ENCODE measurements at regions not wholly inside any gene's neighbourhood (a gene's known extent, or its start where the extent isn't known, plus 50 kb on each side); places are given as distances from the start of the nearest gene placed in this dataset.

DNA sequence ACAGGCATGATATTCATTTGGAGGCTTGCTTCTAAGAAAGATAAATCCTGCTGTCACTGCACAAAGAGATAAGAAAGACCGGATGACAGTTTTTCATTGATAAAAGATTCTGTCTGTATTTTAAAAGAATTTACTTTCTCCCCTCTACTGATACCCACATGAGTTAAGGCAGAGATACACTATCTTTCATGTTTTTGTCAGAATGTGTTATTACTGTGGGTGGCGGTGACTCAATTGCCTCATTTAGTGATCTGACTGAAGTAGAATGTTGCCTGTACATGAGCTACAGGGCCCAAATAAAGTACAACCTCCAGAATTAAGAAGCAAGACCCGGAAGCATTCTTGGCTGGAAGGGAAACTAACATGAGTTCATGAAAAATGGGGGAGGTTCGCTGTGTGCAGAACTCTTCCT, 480.0 kb downstream of the SLC4A3 start:
- Histone ChIP-seq H3K4me1 (ENCODE audit: control insufficient read depth, insufficient read depth, low read length) (no peaks in the 10 kb centered on the region), H3K4me3 (ENCODE audit: low read length) (no peak overlapping the region), H3K9me3 (replicated peaks; ENCODE audit: low read length) (no peaks in the 10 kb centered on the region), H3K4me2 (ENCODE audit: low read length) (no peak overlapping the region), H3K27me3 (ENCODE audit: control insufficient read depth, insufficient read depth, low read length) (no peaks in the 10 kb centered on the region), H3K9ac (ENCODE audit: low read depth, low read length) (no peak overlapping the region), H3K36me3 (ENCODE audit: insufficient read depth, low read length) (no peaks in the 10 kb centered on the region)

- H3K4me1 ChIP-seq (ENCODE audit: control insufficient read depth, insufficient read depth, low read length) = no peaks in the 10 kb centered on the region
- no peaks in the 10 kb centered on the region for H3K36me3 ChIP-seq (ENCODE audit: insufficient read depth, low read length)
- no peak overlapping the region for H3K4me3 ChIP-seq (ENCODE audit: low read length)
- H3K9me3 ChIP-seq (replicated peaks; ENCODE audit: low read length) = no peaks in the 10 kb centered on the region
- H3K4me2 ChIP-seq (ENCODE audit: low read length) = no peak overlapping the region
- no peaks in the 10 kb centered on the region for H3K27me3 ChIP-seq (ENCODE audit: control insufficient read depth, insufficient read depth, low read length)
- H3K9ac ChIP-seq (ENCODE audit: low read depth, low read length) = no peak overlapping the region
Measured at GRCh38 chr2:220114443-220114842, 487.0 kb downstream of the SLC4A3 start.

- H3K9ac ChIP-seq (ENCODE audit: low read depth, low read length) = no peak overlapping the region
- no peaks in the 10 kb centered on the region for H3K36me3 ChIP-seq (ENCODE audit: insufficient read depth, low read length)
- H3K4me2 ChIP-seq (ENCODE audit: low read length) = no peak overlapping the region
- no peaks in the 10 kb centered on the region for H3K27me3 ChIP-seq (ENCODE audit: control insufficient read depth, insufficient read depth, low read length)
- H3K4me3 ChIP-seq (ENCODE audit: low read length) = no peak overlapping the region
- H3K4me1 ChIP-seq (ENCODE audit: control insufficient read depth, insufficient read depth, low read length) = no peaks in the 10 kb centered on the region
- H3K9me3 ChIP-seq (replicated peaks; ENCODE audit: low read length) = no peaks in the 10 kb centered on the region
Measured at GRCh38 chr2:220117025-220117424, 489.6 kb downstream of the SLC4A3 start.

DNA sequence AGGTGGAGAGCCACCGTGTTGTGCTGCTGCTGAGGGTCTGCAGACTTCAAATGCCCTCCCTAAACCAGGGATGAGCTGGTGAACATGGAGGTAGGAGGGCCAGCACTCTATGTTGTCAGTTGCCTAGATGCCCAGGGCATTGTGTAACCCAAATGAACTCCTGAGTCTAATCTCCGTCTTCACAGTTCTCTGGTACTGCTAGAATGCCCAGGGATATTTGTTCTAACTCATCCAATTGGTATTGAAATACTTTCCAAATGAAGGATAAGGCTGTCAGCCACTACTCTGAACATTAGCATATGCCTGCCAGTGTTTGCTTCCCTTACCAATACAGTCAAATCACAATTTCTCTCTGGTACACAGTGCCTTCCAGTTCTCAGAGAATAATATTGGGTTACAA, 492.6 kb downstream of the SLC4A3 start:
- H3K9ac ChIP-seq (ENCODE audit: low read depth, low read length) = no peak overlapping the region
- H3K4me1 ChIP-seq (ENCODE audit: control insufficient read depth, insufficient read depth, low read length) = no peaks in the 10 kb centered on the region
- no peak overlapping the region for H3K4me2 ChIP-seq (ENCODE audit: low read length)
- no peaks in the 10 kb centered on the region for H3K9me3 ChIP-seq (replicated peaks; ENCODE audit: low read length)
- H3K36me3 ChIP-seq (ENCODE audit: insufficient read depth, low read length) = no peaks in the 10 kb centered on the region
- no peaks in the 10 kb centered on the region for H3K27me3 ChIP-seq (ENCODE audit: control insufficient read depth, insufficient read depth, low read length)
- H3K4me3 ChIP-seq (ENCODE audit: low read length) = no peak overlapping the region

DNA sequence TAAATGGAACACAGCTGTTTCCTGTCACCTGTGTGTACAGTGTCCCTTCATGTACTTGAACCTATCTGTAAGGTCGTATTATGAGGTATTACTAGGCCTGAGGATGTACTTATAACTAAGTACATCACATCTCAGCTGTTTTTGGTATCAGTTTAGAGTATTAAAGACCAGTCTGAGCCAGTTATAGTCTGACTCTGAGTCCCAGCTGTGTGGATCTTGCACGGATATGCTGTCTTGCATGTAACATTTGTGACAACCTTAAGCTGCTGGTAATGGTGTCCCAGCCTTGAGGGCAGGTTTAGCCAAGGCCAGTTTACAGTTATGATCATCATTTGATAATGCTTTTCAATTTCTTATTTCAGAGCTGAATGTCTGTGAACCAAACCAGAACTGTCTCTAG, 496.3 kb downstream of the SLC4A3 start:
- Histone ChIP-seq H3K4me2 (ENCODE audit: low read length) (no peak overlapping the region), H3K4me1 (ENCODE audit: control insufficient read depth, insufficient read depth, low read length) (no peaks in the 10 kb centered on the region), H3K9ac (ENCODE audit: low read depth, low read length) (no peak overlapping the region), H3K9me3 (replicated peaks; ENCODE audit: low read length) (no peaks in the 10 kb centered on the region), H3K4me3 (ENCODE audit: low read length) (no peak overlapping the region), H3K36me3 (ENCODE audit: insufficient read depth, low read length) (no peaks in the 10 kb centered on the region), H3K27me3 (ENCODE audit: control insufficient read depth, insufficient read depth, low read length) (no peaks in the 10 kb centered on the region)

- Histone ChIP-seq H3K9me3 (replicated peaks; ENCODE audit: low read length) (no peaks in the 10 kb centered on the region), H3K9ac (ENCODE audit: low read depth, low read length) (no peak overlapping the region), H3K4me1 (ENCODE audit: control insufficient read depth, insufficient read depth, low read length) (no peaks in the 10 kb centered on the region), H3K36me3 (ENCODE audit: insufficient read depth, low read length) (no peaks in the 10 kb centered on the region), H3K27me3 (ENCODE audit: control insufficient read depth, insufficient read depth, low read length) (no peaks in the 10 kb centered on the region), H3K4me3 (ENCODE audit: low read length) (no peak overlapping the region), H3K4me2 (ENCODE audit: low read length) (no peak overlapping the region)
Measured at GRCh38 chr2:220125551-220125950, 498.1 kb downstream of the SLC4A3 start.

DNA sequence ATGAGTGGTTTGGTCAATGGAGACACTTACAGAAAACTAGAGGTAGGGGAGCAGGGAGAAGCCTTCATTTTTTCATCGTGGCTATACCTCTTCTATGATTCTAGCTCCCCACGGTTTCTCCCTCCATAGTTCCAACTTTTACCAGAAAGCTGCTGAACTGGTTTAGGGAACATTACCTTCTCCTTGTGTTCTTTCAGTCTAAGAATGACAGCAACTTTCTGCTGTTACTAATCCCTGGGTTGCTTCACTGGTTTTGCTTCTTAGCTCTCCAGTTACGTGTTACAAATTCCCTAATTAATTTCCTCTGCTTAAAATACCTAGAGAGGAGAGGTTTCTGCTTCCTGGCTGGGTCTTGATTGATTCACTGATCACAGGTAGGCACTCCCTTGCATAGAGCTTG, 499.9 kb downstream of the SLC4A3 start:
- Histone ChIP-seq H3K27me3 (ENCODE audit: control insufficient read depth, insufficient read depth, low read length) (no peaks in the 10 kb centered on the region), H3K4me1 (ENCODE audit: control insufficient read depth, insufficient read depth, low read length) (no peaks in the 10 kb centered on the region), H3K9me3 (replicated peaks; ENCODE audit: low read length) (no peaks in the 10 kb centered on the region), H3K4me3 (ENCODE audit: low read length) (no peak overlapping the region), H3K36me3 (ENCODE audit: insufficient read depth, low read length) (no peaks in the 10 kb centered on the region), H3K4me2 (ENCODE audit: low read length) (no peak overlapping the region), H3K9ac (ENCODE audit: low read depth, low read length) (no peak overlapping the region)

DNA sequence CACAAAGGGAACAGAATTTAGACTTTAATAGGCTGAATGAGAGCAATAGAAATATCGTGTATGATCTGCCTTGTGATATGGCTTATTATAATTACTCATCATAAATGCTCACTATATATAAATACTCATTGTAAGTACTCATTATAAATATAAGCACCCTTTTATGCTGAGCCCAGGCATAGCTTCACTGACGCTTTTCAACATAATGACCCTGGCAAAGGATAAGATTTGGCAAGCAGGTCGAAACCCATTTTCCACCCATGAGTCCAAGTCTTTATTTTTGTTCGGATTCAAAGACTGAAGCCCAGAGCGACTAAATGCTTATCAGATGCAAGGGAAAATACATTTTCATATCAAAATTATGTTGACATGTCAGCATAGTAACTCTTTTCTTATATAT, 500.4 kb downstream of the SLC4A3 start:
- H3K4me3 ChIP-seq (ENCODE audit: low read length) = no peak overlapping the region
- no peaks in the 10 kb centered on the region for H3K27me3 ChIP-seq (ENCODE audit: control insufficient read depth, insufficient read depth, low read length)
- no peaks in the 10 kb centered on the region for H3K9me3 ChIP-seq (replicated peaks; ENCODE audit: low read length)
- H3K36me3 ChIP-seq (ENCODE audit: insufficient read depth, low read length) = no peaks in the 10 kb centered on the region
- no peak overlapping the region for H3K4me2 ChIP-seq (ENCODE audit: low read length)
- no peak overlapping the region for H3K9ac ChIP-seq (ENCODE audit: low read depth, low read length)
- H3K4me1 ChIP-seq (ENCODE audit: control insufficient read depth, insufficient read depth, low read length) = no peaks in the 10 kb centered on the region

DNA sequence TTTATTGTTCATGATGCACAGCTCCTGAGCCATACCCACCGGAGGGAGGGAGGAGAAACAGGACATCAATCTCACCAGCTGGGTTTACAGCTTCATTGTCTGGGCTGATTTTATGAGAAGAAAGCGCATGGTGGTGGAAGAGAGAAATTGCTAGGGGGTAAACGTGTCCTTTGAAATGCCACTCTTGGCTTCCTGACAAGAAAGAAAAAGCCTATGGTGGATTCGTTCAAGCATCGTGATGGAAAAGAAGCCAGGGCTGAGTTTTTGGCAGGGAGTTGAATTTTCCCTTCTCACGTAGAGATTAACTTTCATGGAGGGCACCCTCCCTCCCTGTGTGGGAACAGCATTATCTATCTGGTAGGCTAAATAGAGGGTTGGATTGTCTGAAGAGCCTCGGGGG, 502.0 kb downstream of the SLC4A3 start:
- Histone ChIP-seq H3K27me3 (ENCODE audit: control insufficient read depth, insufficient read depth, low read length) (no peaks in the 10 kb centered on the region), H3K4me1 (ENCODE audit: control insufficient read depth, insufficient read depth, low read length) (no peaks in the 10 kb centered on the region), H3K4me2 (ENCODE audit: low read length) (no peak overlapping the region), H3K4me3 (ENCODE audit: low read length) (no peak overlapping the region), H3K36me3 (ENCODE audit: insufficient read depth, low read length) (no peaks in the 10 kb centered on the region), H3K9me3 (replicated peaks; ENCODE audit: low read length) (no peaks in the 10 kb centered on the region), H3K9ac (ENCODE audit: low read depth, low read length) (no peak overlapping the region)

DNA sequence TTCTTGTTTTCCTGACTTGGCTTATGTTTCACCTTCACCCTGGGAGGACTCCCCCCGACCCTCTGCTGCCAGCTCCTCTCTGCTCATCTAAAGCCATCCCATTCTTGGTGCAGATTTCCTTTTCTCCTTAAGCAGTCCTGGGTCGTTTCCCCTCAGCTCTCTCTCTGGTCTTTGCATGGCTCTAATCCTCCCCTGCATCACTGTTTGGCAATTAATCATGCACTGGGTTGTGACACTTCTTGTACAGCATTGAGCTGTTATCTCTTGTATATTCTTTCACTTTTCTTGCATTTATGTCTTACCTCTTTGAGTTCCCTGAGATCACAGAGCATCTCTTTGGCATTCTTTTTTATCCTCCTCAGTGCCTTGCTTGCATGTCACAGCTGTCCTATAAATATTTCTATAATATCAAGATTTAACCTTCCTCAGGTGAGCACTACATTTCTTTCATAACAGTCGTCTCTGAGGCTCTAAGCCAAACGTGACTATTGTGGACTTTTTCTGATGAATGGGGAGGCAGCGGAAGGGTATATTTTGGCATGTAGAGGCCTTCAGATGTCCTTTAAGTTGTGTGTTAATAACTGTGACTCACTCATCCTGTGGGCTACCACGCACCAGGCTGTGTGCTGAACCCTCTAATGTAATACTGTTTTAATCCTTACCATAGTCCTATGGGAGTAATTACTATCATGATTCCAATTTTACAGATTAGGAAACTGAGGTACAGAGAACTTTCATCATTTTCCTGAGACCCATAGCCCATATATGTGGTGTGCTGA, 507.5 kb downstream of the SLC4A3 start:
- no peak overlapping the region for H3K4me2 ChIP-seq (ENCODE audit: low read length)
- H3K27me3 ChIP-seq (ENCODE audit: control insufficient read depth, insufficient read depth, low read length) = no peaks in the 10 kb centered on the region

DNA sequence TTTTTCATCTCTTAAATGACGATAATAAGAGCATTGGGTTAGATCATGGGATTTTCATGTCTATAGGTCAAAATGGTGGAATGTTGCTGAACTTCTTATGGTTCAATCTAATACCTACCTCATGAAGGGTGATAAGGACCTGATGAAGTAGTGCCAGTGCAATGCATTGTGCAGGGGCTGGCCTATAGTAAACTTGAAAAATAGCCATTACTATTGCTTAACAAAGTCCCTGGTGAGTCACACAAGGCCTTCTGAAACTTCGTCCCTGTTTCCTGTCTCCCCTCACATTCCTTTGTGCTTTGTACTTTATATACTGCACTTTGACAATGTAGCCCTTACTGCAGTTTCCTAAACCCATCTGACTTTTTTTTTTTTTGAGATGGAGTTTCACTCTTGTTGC, 515.9 kb downstream of the SLC4A3 start:
- no peaks in the 10 kb centered on the region for H3K9me3 ChIP-seq (replicated peaks; ENCODE audit: low read length)
- H3K9ac ChIP-seq (ENCODE audit: low read depth, low read length) = no peak overlapping the region
- no peak overlapping the region for H3K4me2 ChIP-seq (ENCODE audit: low read length)
- H3K36me3 ChIP-seq (ENCODE audit: insufficient read depth, low read length) = no peaks in the 10 kb centered on the region
- H3K27me3 ChIP-seq (ENCODE audit: control insufficient read depth, insufficient read depth, low read length) = no peaks in the 10 kb centered on the region
- no peak overlapping the region for H3K4me3 ChIP-seq (ENCODE audit: low read length)
- H3K4me1 ChIP-seq (ENCODE audit: control insufficient read depth, insufficient read depth, low read length) = peaks cover 26% of the 10 kb centered on the region

More for the DNA sequence above, 507.5 kb downstream of the SLC4A3 start:
- no peaks in the 10 kb centered on the region for H3K4me1 ChIP-seq (ENCODE audit: control insufficient read depth, insufficient read depth, low read length)
- H3K9ac ChIP-seq (ENCODE audit: low read depth, low read length) = no peak overlapping the region
- H3K36me3 ChIP-seq (ENCODE audit: insufficient read depth, low read length) = no peaks in the 10 kb centered on the region
- no peak overlapping the region for H3K4me3 ChIP-seq (ENCODE audit: low read length)
- H3K9me3 ChIP-seq (replicated peaks; ENCODE audit: low read length) = no peaks in the 10 kb centered on the region

DNA sequence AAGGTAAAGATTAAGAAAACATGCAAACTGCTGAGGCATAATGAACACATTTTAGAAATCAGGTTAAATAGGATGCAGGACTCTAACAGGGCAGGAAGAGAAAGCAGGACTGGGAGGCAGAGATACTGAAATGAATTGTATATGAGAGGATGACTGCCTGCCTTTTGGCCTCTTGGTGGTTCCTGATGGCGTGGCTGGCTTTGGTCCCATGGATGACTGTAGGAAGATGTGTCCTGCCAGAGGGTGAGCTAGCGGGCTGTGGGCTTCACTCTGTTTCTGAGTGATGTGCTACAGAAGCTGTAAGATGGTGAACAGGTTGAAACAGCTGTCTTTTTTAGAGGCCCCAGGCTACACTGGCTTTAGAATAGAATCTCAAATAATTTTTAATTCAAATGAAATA, 517.0 kb downstream of the SLC4A3 start:
- no peak overlapping the region for H3K4me3 ChIP-seq (ENCODE audit: low read length)
- no peaks in the 10 kb centered on the region for H3K9me3 ChIP-seq (replicated peaks; ENCODE audit: low read length)
- H3K27me3 ChIP-seq (ENCODE audit: control insufficient read depth, insufficient read depth, low read length) = no peaks in the 10 kb centered on the region
- H3K9ac ChIP-seq (ENCODE audit: low read depth, low read length) = no peak overlapping the region
- peaks cover 26% of the 10 kb centered on the region for H3K4me1 ChIP-seq (ENCODE audit: control insufficient read depth, insufficient read depth, low read length)
- no peaks in the 10 kb centered on the region for H3K36me3 ChIP-seq (ENCODE audit: insufficient read depth, low read length)
- no peak overlapping the region for H3K4me2 ChIP-seq (ENCODE audit: low read length)
